ENCODE measurements at regions not wholly inside any gene's neighbourhood (a gene's known extent, or its start where the extent isn't known, plus 50 kb on each side); places are given as distances from the start of the nearest gene placed in this dataset.

GRCh38 chr18:1995041-1995612 is 576.2 kb downstream of the METTL4 start:
- no peak for DNase-seq

- no peak for DNase-seq
Measured at GRCh38 chr18:1998121-1998520, 573.2 kb downstream of the METTL4 start.

- DNase-seq: no peak
Measured at GRCh38 chr18:1999387-1999786, 571.9 kb downstream of the METTL4 start.

GRCh38 chr18:2002151-2002550 is 569.2 kb downstream of the METTL4 start:
- no peak for DNase-seq

GRCh38 chr18:2002604-2003003 is 568.7 kb downstream of the METTL4 start:
- no peak for DNase-seq

- no peak for DNase-seq
Measured at GRCh38 chr18:2009942-2010697, 561.2 kb downstream of the METTL4 start.

- no peak for DNase-seq
Measured at GRCh38 chr18:2027016-2027415, 544.3 kb downstream of the METTL4 start.

GRCh38 chr18:2027756-2028155 is 543.5 kb downstream of the METTL4 start:
- DNase-seq: no peak

GRCh38 chr18:2028986-2029385 is 542.3 kb downstream of the METTL4 start:
- DNase-seq: no peak

GRCh38 chr18:2030647-2031046 is 540.7 kb downstream of the METTL4 start:
- no peak for DNase-seq

- no peak for DNase-seq
Measured at GRCh38 chr18:2032036-2032435, 539.3 kb downstream of the METTL4 start.

GRCh38 chr18:2035056-2035455 is 536.2 kb downstream of the METTL4 start:
- no peak for DNase-seq

GRCh38 chr18:2036086-2036485 is 535.2 kb downstream of the METTL4 start:
- no peak for DNase-seq

GRCh38 chr18:2040279-2040678 is 531.0 kb downstream of the METTL4 start:
- no peak for DNase-seq

GRCh38 chr18:2049986-2050385 is 521.3 kb downstream of the METTL4 start:
- DNase-seq: no peak

GRCh38 chr18:2050702-2051201 is 520.6 kb downstream of the METTL4 start:
- no peak for DNase-seq

GRCh38 chr18:2053490-2054089 is 517.7 kb downstream of the METTL4 start:
- no peak for DNase-seq

- no peak for DNase-seq
Measured at GRCh38 chr18:2059336-2059735, 512.0 kb downstream of the METTL4 start.

GRCh38 chr18:2060086-2060485 is 511.2 kb downstream of the METTL4 start:
- DNase-seq: no peak

GRCh38 chr18:2070631-2071030 is 500.7 kb downstream of the METTL4 start:
- no peak for DNase-seq

GRCh38 chr18:2075499-2075898 is 495.8 kb downstream of the METTL4 start:
- no peak for DNase-seq

GRCh38 chr18:2082676-2083075 is 488.6 kb downstream of the METTL4 start:
- DNase-seq: no peak

GRCh38 chr18:2083691-2084090 is 487.6 kb downstream of the METTL4 start:
- DNase-seq: no peak

GRCh38 chr18:2086439-2086838 is 484.9 kb downstream of the METTL4 start:
- DNase-seq: no peak
